ENCODE measurements at regions not wholly inside any gene's neighbourhood (a gene's known extent, or its start where the extent isn't known, plus 50 kb on each side); places are given as distances from the start of the nearest gene placed in this dataset.

DNA sequence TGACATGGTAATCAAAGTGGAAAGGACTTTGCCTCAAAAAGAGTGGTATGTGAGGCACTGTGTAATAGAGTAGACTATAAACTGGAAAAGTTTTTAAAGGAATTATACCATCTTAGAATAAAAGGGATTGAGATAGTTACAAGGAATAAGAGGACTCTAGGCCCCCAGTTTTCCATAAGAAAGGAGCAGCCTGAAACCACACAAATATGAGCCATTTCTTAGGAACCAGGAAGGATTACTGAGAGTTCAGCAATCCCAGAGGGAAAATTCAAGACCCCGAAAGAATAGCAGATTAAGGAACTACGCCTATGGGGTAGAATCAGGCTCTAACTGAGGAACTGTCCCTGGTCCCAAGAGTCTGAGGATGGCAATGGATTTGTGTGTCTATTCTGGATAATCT lies 1213.3 kb downstream of the C4orf33 start:
- TF ChIP-seq, protein P1, sequence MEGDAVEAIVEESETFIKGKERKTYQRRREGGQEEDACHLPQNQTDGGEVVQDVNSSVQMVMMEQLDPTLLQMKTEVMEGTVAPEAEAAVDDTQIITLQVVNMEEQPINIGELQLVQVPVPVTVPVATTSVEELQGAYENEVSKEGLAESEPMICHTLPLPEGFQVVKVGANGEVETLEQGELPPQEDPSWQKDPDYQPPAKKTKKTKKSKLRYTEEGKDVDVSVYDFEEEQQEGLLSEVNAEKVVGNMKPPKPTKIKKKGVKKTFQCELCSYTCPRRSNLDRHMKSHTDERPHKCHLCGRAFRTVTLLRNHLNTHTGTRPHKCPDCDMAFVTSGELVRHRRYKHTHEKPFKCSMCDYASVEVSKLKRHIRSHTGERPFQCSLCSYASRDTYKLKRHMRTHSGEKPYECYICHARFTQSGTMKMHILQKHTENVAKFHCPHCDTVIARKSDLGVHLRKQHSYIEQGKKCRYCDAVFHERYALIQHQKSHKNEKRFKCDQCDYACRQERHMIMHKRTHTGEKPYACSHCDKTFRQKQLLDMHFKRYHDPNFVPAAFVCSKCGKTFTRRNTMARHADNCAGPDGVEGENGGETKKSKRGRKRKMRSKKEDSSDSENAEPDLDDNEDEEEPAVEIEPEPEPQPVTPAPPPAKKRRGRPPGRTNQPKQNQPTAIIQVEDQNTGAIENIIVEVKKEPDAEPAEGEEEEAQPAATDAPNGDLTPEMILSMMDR (optimal IDR thresholded peaks at IDR 0.05 in 1 of 3, IDR thresholded peaks at IDR 0.05 in 1 of 3, conservative IDR thresholded peaks at IDR 0.05 in 1 of 3; ENCODE audit: extremely low read depth in 1 of 3, insufficient read depth in 2 of 3, low read length in 3 of 3): no peak
- TF ChIP-seq EZH2 (IDR thresholded peaks at IDR 0.05; ENCODE audit: low read length): no peak
